HepG2 (cell line): ENCODE measurements at regions not wholly inside any gene's neighbourhood (a gene's known extent, or its start where the extent isn't known, plus 50 kb on each side); places are given as distances from the start of the nearest gene placed in this dataset.

Experiments
- ATAC-seq: fragments of 200-7000 bp; cut with Tn5 transposase; 3 replicates; pipeline ENCODE4 v1.9.1; 2020; ENCODE audit warnings: mild to moderate bottlenecking, moderate library complexity
- BruUV-seq: library from RNA; stranded (reverse); fragments of 400-500 nt; replicated peaks from 2 replicates; lab custom pipeline; 2021; lab: Mats Ljungman, UMichigan
- CTCF ChIA-PET: fragments of 300-600 bp; formaldehyde crosslinking; extraction: SDS; loops from one replicate; lab custom pipeline; 2021; ENCODE audit warnings: low total read pairs, inconsistent platforms, low intra/inter-chr PET ratio; lab: Yijun Ruan, JAX
- POLR2A ChIA-PET: fragments of 350-600 bp; sonication (Branson Sonifier 250); formaldehyde crosslinking; loops from one replicate; lab custom pipeline; 2020; ENCODE audit warnings: antibody characterized with exemption, inconsistent platforms; lab: Yijun Ruan, JAX
- DNase-seq: peaks from one replicate; pipeline ENCODE4 v3.0.0-alpha.2; 2015; ENCODE audit warnings: low spot score
- FAIRE-seq: peaks from 3 replicates; lab custom pipeline; 2011; peaks lifted over from hg19 to GRCh38; lab: Jason Lieb, UNC
- H2AFZ ChIP-seq: one replicate; pipeline ENCODE4 v1.6.1; 2011; ENCODE audit warnings: low read length, inconsistent platforms
- H3K27ac ChIP-seq: fragments of 300-600 bp; 3 replicates; pipeline ENCODE4 v1.8.0; 2011; ENCODE audit warnings: mixed run types, mild to moderate bottlenecking, mixed read lengths, low read length, inconsistent platforms; ENCODE audit not compliant: insufficient read depth; ENCODE audit errors: extremely low read length
- H3K27me3 ChIP-seq, 2 experiments: fragments of 200-600 bp in 1 of 2; 2 replicates in 1 of 2; 3 replicates in 1 of 2; pipeline versions ENCODE4 v1.6.0 to v1.8.0; 2011; ENCODE audit warnings: low read length in 2 of 2, mild to moderate bottlenecking in 2 of 2, moderate library complexity in 2 of 2, inconsistent platforms in 1 of 2; ENCODE audit not compliant: insufficient read depth in 2 of 2, control insufficient read depth in 1 of 2
- H3K36me3 ChIP-seq, 2 experiments: fragments of 200-600 bp in 1 of 2; replicated peaks in 1 of 2; 2 replicates in 1 of 2; 3 replicates in 1 of 2; pipeline versions ENCODE4 v1.5.1 to v1.8.0; 2011; ENCODE audit warnings: low read length in 2 of 2, inconsistent platforms in 1 of 2; ENCODE audit not compliant: insufficient read depth in 2 of 2, control insufficient read depth in 1 of 2
- H3K4me1 ChIP-seq: 2 replicates; pipeline ENCODE4 v1.5.1; 2012; ENCODE audit warnings: low read length, inconsistent platforms; ENCODE audit not compliant: insufficient read depth
- H3K4me2 ChIP-seq: 2 replicates; pipeline ENCODE4 v1.6.0; 2011; ENCODE audit warnings: low read depth, low read length, inconsistent platforms
- H3K4me3 ChIP-seq, 3 experiments: fragments of 200-600 bp in 1 of 3; sonication (generic), shearing (Covaris generic) in 1 of 3; replicated peaks in 1 of 3; 2 replicates each; pipeline ENCODE4 v1.5.1; 2011 to 2016; ENCODE audit warnings: low read length in 3 of 3, inconsistent platforms in 2 of 3, low read depth in 2 of 3, mild to moderate bottlenecking in 2 of 3, control low read depth in 1 of 3, mixed read lengths in 1 of 3; ENCODE audit not compliant: insufficient read depth in 1 of 3
- H3K79me2 ChIP-seq: one replicate; pipeline ENCODE4 v1.6.1; 2011; ENCODE audit warnings: low read length, inconsistent platforms; ENCODE audit not compliant: insufficient read depth
- H3K9ac ChIP-seq: 2 replicates; pipeline ENCODE4 v1.6.0; 2011; ENCODE audit warnings: mild to moderate bottlenecking, low read depth, low read length, inconsistent platforms; ENCODE audit not compliant: insufficient read depth
- H3K9me3 ChIP-seq: 2 replicates; pipeline ENCODE4 v1.5.1; 2012; ENCODE audit warnings: mild to moderate bottlenecking, low read length
- H4K20me1 ChIP-seq: 2 replicates; pipeline ENCODE4 v1.6.0; 2011; ENCODE audit warnings: inconsistent platforms, mild to moderate bottlenecking, low read length, moderate library complexity; ENCODE audit not compliant: insufficient read depth
- ATM ChIP-seq: fragments of 450-650 bp; IDR thresholded peaks from 2 replicates; pipeline ENCODE4 v1.7.1; 2017; ENCODE audit warnings: mild to moderate bottlenecking, borderline replicate concordance
- MAF1 ChIP-seq: sonication (generic); formaldehyde crosslinking; IDR thresholded peaks from 2 replicates; pipeline ENCODE4 v1.5.0; 2020; ENCODE audit warnings: missing genetic modification reagents, borderline replicate concordance
- STAT5B ChIP-seq: sonication (generic); formaldehyde crosslinking; IDR thresholded peaks from 2 replicates; pipeline ENCODE4 v1.4.0; 2020; ENCODE audit warnings: missing genetic modification reagents
- ZHX2 ChIP-seq, 2 experiments: sonication (generic) in 1 of 2; formaldehyde crosslinking in 1 of 2; IDR thresholded peaks; 2 replicates each; pipeline versions ENCODE4 v1.6.1 to v1.9.0; 2014 to 2022; ENCODE audit warnings: antibody characterized with exemption in 1 of 2, borderline replicate concordance in 1 of 2, inconsistent platforms in 1 of 2, low read depth in 1 of 2, missing genetic modification reagents in 1 of 2
- ZNF333 ChIP-seq: sonication (generic); formaldehyde crosslinking; IDR thresholded peaks from 2 replicates; pipeline ENCODE4 v1.4.0; 2020; ENCODE audit warnings: mild to moderate bottlenecking, missing genetic modification reagents, borderline replicate concordance
- ZNF563 ChIP-seq: sonication (generic); formaldehyde crosslinking; IDR thresholded peaks from 2 replicates; pipeline ENCODE4 v1.8.0; 2022; ENCODE audit warnings: mild to moderate bottlenecking, moderate library complexity, missing genetic modification reagents
- ZNF776 ChIP-seq: sonication (generic); formaldehyde crosslinking; IDR thresholded peaks from 2 replicates; pipeline ENCODE4 v1.4.0; 2020; ENCODE audit warnings: mild to moderate bottlenecking, missing genetic modification reagents
- ZSCAN21 ChIP-seq: sonication (generic); formaldehyde crosslinking; IDR thresholded peaks from 2 replicates; pipeline ENCODE4 v1.8.0; 2022; ENCODE audit warnings: mild to moderate bottlenecking, missing genetic modification reagents, moderate library complexity, borderline replicate concordance
- WGBS: methylation state at CpG from one replicate; pipeline ENCODE4 v1.1.6; 2017; ENCODE audit warnings: low lambda C conversion rate; 5-methylcytosine and 5-hydroxymethylcytosine counted together
- in situ Hi-C: cut with HindIII; loops from 2 replicates; pipeline ENCODE4 v1.10.0; 2017; ENCODE audit warnings: low pct_unique_long_range_greater_than_20kb; ENCODE audit not compliant: extremely low pct_ligation_motif_present
- intact Hi-C: fragments of 100-400 bp; cut with micrococcal nuclease; formaldehyde crosslinking; loops from one replicate; pipeline ENCODE4 v1.10.0; 2022; ENCODE audit not compliant: unreplicated experiment
- TF ChIP-seq, protein P1 (sequence below): sonication (generic); formaldehyde crosslinking; IDR thresholded peaks from 2 replicates; pipeline ENCODE4 v1.4.0; 2020; ENCODE audit warnings: mild to moderate bottlenecking, missing genetic modification reagents, borderline replicate concordance
- TF ChIP-seq, protein P2 (sequence below): sonication (generic); formaldehyde crosslinking; IDR thresholded peaks from 2 replicates; pipeline ENCODE4 v1.4.0; 2020; ENCODE audit warnings: missing genetic modification reagents

DNA sequence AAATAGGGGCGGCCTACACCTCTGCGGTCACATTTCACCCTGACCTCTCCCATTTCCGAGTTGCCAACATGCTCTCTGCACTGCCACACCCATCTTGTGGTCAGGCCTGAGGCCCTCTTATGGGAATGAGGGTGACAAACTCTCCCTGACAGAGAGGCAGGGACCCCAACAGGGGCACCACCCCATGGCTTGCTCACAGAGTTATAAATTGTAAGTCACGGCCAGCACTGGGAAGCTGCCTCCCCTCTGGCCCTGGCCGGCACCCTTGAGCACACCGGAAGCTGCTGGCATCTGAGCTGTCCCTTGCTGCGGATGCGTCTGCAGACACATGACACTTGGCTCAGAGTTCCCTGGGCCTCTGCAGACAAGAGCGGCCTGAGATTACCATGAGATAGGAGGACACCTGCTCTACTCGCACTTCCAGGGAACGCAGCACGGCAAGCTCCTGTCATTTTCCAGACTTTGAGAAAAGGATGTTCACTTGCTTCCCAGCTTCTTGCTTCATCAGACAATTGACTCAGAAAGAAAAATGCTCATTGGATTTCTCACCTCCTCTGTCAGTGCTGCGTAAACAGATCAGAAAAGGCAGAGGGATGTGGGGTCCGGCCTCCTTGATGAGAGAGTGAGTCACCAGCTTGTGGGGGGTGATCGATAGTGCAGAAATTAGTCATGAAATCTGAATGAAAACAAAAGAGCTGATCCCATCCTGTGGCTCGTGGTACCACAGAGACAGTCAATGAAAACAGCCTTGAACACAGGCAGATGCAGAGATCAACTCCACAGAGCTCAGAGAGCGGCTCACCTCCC, 269.8 kb downstream of the SYK start:
- peaks cover 62% of the 10 kb centered on the region for H3K4me1 ChIP-seq
- peak overlapping the region; percentile 71 for H3K27ac ChIP-seq
- BruUV-seq, result TSS peak; percentile 89
- DNase-seq, result peak; percentile 76
- no peaks in the 10 kb centered on the region for H4K20me1 ChIP-seq
- no peaks in the 10 kb centered on the region for H3K79me2 ChIP-seq
- CTCF ChIA-PET, result no interaction called here
- H3K9me3 ChIP-seq, result no peaks in the 10 kb centered on the region
- no peak overlapping the region for H2AFZ ChIP-seq
- peak overlapping the region; percentile 33 to 66 (median 50) for H3K4me3 ChIP-seq
- no peaks in the 10 kb centered on the region for H3K36me3 ChIP-seq
- intact Hi-C loops (loop anchor here (1.0 to 2.0 kb wide), 2 partner anchors 11 to 35 kb away; no protein-coding TSS in a partner anchor), in situ Hi-C loops (no loop called here)
- H3K27me3 ChIP-seq, result no peaks in the 10 kb centered on the region
- peak; percentile 72 for FAIRE-seq
- ATAC-seq, result peak; percentile 88
- H3K4me2 ChIP-seq, result peak overlapping the region; percentile 86
- POLR2A ChIA-PET, result interaction anchor here (0.7 to 2.4 kb wide), 11 partner anchors 10 to 353 kb away, joined by 3 to 54 read pairs (median 13); partner anchors contain the start of gene NFIL3
- H3K9ac ChIP-seq, result peak overlapping the region; percentile 58
- WGBS, result 3% methylated on average over 12 of the region's 17 CpGs
- TF ChIP-seq ATM (no peak), ZSCAN21 (CRISPR knock-in tag) (no peak), STAT5B (CRISPR knock-in tag) (no peak), ZHX2 (IDR thresholded peaks at IDR 0.05; ENCODE audit: low read depth) (no peak; the same call in 1 of the 2 replicates), ZHX2 (CRISPR knock-in tag; IDR thresholded peaks at IDR 0.05; ENCODE audit: borderline replicate concordance) (no peak), ZNF776 (CRISPR knock-in tag) (no peak), MAF1 (CRISPR knock-in tag) (no peak), ZNF333 (CRISPR knock-in tag) (no peak), ZNF563 (CRISPR knock-in tag) (0 out of 2 replicates have a peak, but pooled peaks have one; percentile 20)
- TF ChIP-seq, protein P1, sequence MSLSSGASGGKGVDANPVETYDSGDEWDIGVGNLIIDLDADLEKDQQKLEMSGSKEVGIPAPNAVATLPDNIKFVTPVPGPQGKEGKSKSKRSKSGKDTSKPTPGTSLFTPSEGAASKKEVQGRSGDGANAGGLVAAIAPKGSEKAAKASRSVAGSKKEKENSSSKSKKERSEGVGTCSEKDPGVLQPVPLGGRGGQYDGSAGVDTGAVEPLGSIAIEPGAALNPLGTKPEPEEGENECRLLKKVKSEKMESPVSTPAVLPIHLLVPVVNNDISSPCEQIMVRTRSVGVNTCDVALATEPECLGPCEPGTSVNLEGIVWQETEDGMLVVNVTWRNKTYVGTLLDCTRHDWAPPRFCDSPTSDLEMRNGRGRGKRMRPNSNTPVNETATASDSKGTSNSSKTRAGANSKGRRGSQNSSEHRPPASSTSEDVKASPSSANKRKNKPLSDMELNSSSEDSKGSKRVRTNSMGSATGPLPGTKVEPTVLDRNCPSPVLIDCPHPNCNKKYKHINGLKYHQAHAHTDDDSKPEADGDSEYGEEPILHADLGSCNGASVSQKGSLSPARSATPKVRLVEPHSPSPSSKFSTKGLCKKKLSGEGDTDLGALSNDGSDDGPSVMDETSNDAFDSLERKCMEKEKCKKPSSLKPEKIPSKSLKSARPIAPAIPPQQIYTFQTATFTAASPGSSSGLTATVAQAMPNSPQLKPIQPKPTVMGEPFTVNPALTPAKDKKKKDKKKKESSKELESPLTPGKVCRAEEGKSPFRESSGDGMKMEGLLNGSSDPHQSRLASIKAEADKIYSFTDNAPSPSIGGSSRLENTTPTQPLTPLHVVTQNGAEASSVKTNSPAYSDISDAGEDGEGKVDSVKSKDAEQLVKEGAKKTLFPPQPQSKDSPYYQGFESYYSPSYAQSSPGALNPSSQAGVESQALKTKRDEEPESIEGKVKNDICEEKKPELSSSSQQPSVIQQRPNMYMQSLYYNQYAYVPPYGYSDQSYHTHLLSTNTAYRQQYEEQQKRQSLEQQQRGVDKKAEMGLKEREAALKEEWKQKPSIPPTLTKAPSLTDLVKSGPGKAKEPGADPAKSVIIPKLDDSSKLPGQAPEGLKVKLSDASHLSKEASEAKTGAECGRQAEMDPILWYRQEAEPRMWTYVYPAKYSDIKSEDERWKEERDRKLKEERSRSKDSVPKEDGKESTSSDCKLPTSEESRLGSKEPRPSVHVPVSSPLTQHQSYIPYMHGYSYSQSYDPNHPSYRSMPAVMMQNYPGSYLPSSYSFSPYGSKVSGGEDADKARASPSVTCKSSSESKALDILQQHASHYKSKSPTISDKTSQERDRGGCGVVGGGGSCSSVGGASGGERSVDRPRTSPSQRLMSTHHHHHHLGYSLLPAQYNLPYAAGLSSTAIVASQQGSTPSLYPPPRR (CRISPR knock-in tag), result 0 out of 2 replicates have a peak, but pooled peaks have one; percentile 7
- TF ChIP-seq, protein P2, sequence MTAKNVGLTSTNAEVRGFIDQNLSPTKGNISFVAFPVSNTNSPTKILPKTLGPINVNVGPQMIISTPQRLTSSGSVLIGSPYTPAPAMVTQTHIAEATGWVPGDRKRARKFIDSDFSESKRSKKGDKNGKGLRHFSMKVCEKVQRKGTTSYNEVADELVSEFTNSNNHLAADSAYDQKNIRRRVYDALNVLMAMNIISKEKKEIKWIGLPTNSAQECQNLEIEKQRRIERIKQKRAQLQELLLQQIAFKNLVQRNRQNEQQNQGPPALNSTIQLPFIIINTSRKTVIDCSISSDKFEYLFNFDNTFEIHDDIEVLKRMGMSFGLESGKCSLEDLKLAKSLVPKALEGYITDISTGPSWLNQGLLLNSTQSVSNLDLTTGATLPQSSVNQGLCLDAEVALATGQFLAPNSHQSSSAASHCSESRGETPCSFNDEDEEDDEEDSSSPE (CRISPR knock-in tag), result no peak
